22Rv1 (cell line): ENCODE measurements at regions not wholly inside any gene's neighbourhood (a gene's known extent, or its start where the extent isn't known, plus 50 kb on each side); places are given as distances from the start of the nearest gene placed in this dataset.

Experiments used
- H3K27ac ChIP-seq: fragments of 450-650 bp; 2 replicates; pipeline ENCODE4 v1.5.1; 2017
- CTCF ChIP-seq: fragments of 450-650 bp; IDR thresholded peaks from 2 replicates; pipeline ENCODE4 v1.5.1; 2017; ENCODE audit warnings: mild to moderate bottlenecking
- ZFX ChIP-seq: fragments of 450-650 bp; IDR thresholded peaks from 2 replicates; pipeline ENCODE4 v1.6.1; 2017; ENCODE audit warnings: antibody characterized with exemption, borderline replicate concordance

- H3K27ac ChIP-seq: no peak overlapping the region
- TF ChIP-seq ZFX (no peak), CTCF (no peak)
Observed at GRCh38 chr13:31908696-31909411, 122.7 kb upstream of the FRY start.

- no peak overlapping the region for H3K27ac ChIP-seq
- peak; percentile 90 for TF ChIP-seq CTCF
- no peak for TF ChIP-seq ZFX
Observed at GRCh38 chr13:31909864-31910551, 121.6 kb upstream of the FRY start.

- TF ChIP-seq ZFX (no peak), CTCF (no peak)
- H3K27ac ChIP-seq: no peak overlapping the region
Observed at GRCh38 chr13:31910633-31911032, 120.9 kb upstream of the FRY start.

GRCh38 chr13:31912647-31913401 is 118.8 kb upstream of the FRY start:
- TF ChIP-seq ZFX (no peak), CTCF (no peak)
- no peak overlapping the region for H3K27ac ChIP-seq

- no peak overlapping the region for H3K27ac ChIP-seq
- TF ChIP-seq ZFX (no peak), CTCF (peak; percentile 21)
Observed at GRCh38 chr13:31913459-31913858, 118.1 kb upstream of the FRY start.

GRCh38 chr13:31914843-31915242 is 116.7 kb upstream of the FRY start:
- H3K27ac ChIP-seq: no peak overlapping the region
- TF ChIP-seq CTCF: no peak
- TF ChIP-seq ZFX: no peak
